ENCODE measurements at regions not wholly inside any gene's neighbourhood (a gene's known extent, or its start where the extent isn't known, plus 50 kb on each side); places are given as distances from the start of the nearest gene placed in this dataset.
"Not testable (repeated sequence)": the region's sequence is repeated elsewhere in the genome, so short reads cannot be mapped to it uniquely, and the experiment has no call there.

DNA sequence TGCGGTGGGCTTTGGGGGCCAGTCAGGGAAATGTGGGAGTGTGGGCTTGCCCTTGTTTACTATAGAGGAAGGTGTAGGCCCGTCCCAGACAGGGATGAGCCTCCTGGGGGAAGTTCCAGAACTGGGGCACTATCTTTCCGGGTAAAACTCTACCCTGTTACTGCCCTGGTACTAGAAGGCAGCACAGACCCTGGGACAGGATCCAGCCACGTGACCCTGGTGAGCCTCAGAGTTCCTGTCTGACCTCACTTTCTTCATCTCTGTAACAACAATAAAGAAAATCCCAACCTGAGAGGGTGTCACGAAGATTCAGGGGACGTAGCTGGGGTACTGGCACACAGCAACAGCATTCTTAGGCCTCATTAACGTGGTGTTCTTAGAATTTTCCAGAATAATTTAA lies 239.6 kb upstream of the FOXF1 start:
- Histone ChIP-seq H3K4me3 (ENCODE audit: low read length) (no peak overlapping the region), H3K27me3 (ENCODE audit: control insufficient read depth, insufficient read depth, low read length) (peaks cover 21% of the 10 kb centered on the region), H3K27ac (ENCODE audit: low read length) (no peak overlapping the region), H3K4me1 (ENCODE audit: control insufficient read depth, insufficient read depth, low read length) (no peaks in the 10 kb centered on the region), H3K9me3 (replicated peaks; ENCODE audit: control insufficient read depth, low read depth, low read length) (no peaks in the 10 kb centered on the region), H3K36me3 (ENCODE audit: control insufficient read depth, insufficient read depth, low read length) (no peaks in the 10 kb centered on the region)
- WGBS (ENCODE audit: insufficient coverage) = 42% methylated on average over 6 of the region's 7 CpGs
- DNase-seq = no peak

DNA sequence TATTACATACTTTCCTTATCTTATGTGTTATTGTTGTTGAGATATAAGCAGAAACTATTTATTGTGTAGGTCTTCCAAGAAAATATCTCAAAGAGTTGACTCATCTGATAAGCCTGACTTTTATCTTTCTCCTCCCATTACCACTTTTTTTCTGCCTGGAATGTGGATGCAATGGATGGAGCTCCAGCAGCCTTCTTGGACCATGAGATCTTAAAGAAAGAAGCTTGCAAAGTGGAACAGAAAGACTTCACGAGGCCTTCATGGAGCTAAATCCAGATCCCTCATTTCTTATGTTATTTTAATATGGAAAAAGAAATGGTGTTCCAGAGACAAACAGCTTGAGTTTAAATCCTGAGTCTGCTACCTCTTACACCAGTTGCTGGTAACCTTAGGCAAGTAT lies 237.6 kb upstream of the FOXF1 start:
- DNase-seq = no peak
- H3K27me3 ChIP-seq (ENCODE audit: control insufficient read depth, insufficient read depth, low read length) = peaks cover 27% of the 10 kb centered on the region
- no peak overlapping the region for H3K27ac ChIP-seq (ENCODE audit: low read length)
- no peaks in the 10 kb centered on the region for H3K9me3 ChIP-seq (replicated peaks; ENCODE audit: control insufficient read depth, low read depth, low read length)
- H3K4me1 ChIP-seq (ENCODE audit: control insufficient read depth, insufficient read depth, low read length) = no peaks in the 10 kb centered on the region
- H3K36me3 ChIP-seq (ENCODE audit: control insufficient read depth, insufficient read depth, low read length) = no peaks in the 10 kb centered on the region
- no peak overlapping the region for H3K4me3 ChIP-seq (ENCODE audit: low read length)
- no CpG with 5 or more reads among the region's 1 CpG for WGBS (ENCODE audit: insufficient coverage)

DNA sequence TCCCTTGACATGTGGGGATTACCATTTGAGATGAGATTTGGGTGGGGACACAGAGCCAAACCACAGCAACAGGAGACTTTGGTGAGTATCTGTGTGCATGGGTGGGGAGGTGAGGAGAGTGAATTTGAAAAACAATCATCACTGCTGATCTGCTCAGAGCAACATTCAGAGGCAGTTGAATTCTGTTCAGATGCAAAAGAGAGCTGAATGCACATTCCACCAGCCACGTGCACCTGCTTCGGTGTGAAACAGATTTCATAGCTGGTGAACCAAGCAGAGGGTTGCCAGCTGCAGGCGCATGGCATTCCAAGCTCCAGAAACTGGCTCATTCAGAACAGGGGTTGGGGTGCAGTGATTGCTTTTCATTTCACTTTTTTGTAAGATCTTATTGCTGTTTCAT lies 233.1 kb upstream of the FOXF1 start:
- 41% methylated on average over 3 of the region's 3 CpGs for WGBS (ENCODE audit: insufficient coverage)
- Histone ChIP-seq H3K4me1 (ENCODE audit: control insufficient read depth, insufficient read depth, low read length) (no peaks in the 10 kb centered on the region), H3K4me3 (ENCODE audit: low read length) (no peak overlapping the region), H3K27me3 (ENCODE audit: control insufficient read depth, insufficient read depth, low read length) (peaks cover 42% of the 10 kb centered on the region), H3K9me3 (replicated peaks; ENCODE audit: control insufficient read depth, low read depth, low read length) (no peaks in the 10 kb centered on the region), H3K27ac (ENCODE audit: low read length) (no peak overlapping the region), H3K36me3 (ENCODE audit: control insufficient read depth, insufficient read depth, low read length) (no peaks in the 10 kb centered on the region)
- no peak for DNase-seq

DNA sequence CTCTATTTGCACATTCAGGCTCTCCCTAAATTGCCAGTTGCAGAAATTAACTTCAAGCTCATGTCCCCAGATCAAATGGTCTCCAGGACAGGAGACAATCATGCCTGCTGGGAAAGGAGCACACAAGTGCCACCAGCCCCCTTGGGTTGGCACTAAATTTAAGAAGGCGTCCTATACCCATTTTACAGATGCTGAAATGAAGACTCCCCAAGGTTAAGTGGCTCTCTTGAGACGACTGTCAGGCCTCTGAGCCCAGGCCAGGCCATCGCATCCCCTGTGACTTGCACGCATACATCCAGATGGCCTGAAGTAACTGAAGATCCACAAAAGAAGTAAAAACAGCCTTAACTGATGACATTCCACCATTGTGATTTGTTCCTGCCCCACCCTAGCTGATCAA lies 232.5 kb upstream of the FOXF1 start:
- H3K4me3 ChIP-seq (ENCODE audit: low read length) = not testable (repeated sequence)
- WGBS (ENCODE audit: insufficient coverage) = no CpG with 5 or more reads among the region's 4 CpGs

DNA sequence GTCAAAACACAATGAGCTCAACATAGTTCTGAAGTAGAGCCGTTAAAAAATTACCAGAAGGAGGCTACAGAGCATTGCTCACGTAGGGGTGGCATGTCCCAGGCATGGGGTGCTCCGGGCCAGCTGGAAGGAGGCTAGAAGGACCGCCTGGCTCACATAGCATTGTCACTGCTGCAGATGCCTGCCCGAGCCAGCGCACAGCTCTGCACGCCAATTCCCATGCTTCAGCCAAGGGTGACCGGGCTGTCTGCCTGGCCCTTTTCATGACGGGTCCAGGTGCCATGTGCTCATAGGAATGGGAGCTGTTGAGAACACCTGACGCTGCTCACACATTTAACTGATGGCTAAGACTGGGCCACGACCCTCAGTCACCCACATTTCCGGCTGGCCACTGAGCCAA lies 228.9 kb upstream of the FOXF1 start:
- WGBS (ENCODE audit: insufficient coverage) = 69% methylated on average over 10 of the region's 12 CpGs
- Histone ChIP-seq H3K36me3 (ENCODE audit: control insufficient read depth, insufficient read depth, low read length) (no peaks in the 10 kb centered on the region), H3K9me3 (replicated peaks; ENCODE audit: control insufficient read depth, low read depth, low read length) (no peaks in the 10 kb centered on the region), H3K27ac (ENCODE audit: low read length) (no peak overlapping the region), H3K4me1 (ENCODE audit: control insufficient read depth, insufficient read depth, low read length) (no peaks in the 10 kb centered on the region), H3K4me3 (ENCODE audit: low read length) (no peak overlapping the region), H3K27me3 (ENCODE audit: control insufficient read depth, insufficient read depth, low read length) (peaks cover 60% of the 10 kb centered on the region)
- DNase-seq = no peak

More for the DNA sequence above, 232.5 kb upstream of the FOXF1 start:
- H3K27ac ChIP-seq (ENCODE audit: low read length); H3K4me1 ChIP-seq (ENCODE audit: control insufficient read depth, insufficient read depth, low read length); H3K9me3 ChIP-seq (replicated peaks; ENCODE audit: control insufficient read depth, low read depth, low read length); H3K36me3 ChIP-seq (ENCODE audit: control insufficient read depth, insufficient read depth, low read length); DNase-seq: not testable (repeated sequence)
- H3K27me3 ChIP-seq (ENCODE audit: control insufficient read depth, insufficient read depth, low read length) = peaks cover 44% of the 10 kb centered on the region

DNA sequence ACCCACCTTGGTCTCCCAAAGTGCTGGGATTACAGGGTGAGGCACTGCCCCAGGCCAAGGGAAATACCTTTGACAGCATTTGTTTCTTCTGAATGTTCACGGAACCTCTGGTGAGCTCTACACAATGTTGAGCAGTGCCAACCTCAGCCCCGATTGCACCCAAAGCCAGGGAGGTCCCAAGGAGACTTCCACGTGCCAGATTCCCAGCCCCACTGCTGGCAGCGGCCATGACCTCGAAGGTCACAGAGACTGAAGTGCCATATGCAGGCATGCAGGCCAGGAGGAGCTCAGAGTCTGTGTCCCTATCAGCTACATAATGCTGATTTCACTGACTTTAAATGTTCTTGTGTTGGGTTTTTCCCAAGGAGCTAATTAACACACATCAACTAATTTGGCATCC lies 226.4 kb upstream of the FOXF1 start:
- peaks cover 73% of the 10 kb centered on the region for H3K27me3 ChIP-seq (ENCODE audit: control insufficient read depth, insufficient read depth, low read length)
- no peaks in the 10 kb centered on the region for H3K4me1 ChIP-seq (ENCODE audit: control insufficient read depth, insufficient read depth, low read length)
- DNase-seq = no peak
- H3K4me3 ChIP-seq (ENCODE audit: low read length) = no peak overlapping the region
- H3K27ac ChIP-seq (ENCODE audit: low read length) = no peak overlapping the region
- no peaks in the 10 kb centered on the region for H3K9me3 ChIP-seq (replicated peaks; ENCODE audit: control insufficient read depth, low read depth, low read length)
- 40% methylated on average over 3 of the region's 5 CpGs for WGBS (ENCODE audit: insufficient coverage)
- H3K36me3 ChIP-seq (ENCODE audit: control insufficient read depth, insufficient read depth, low read length) = no peaks in the 10 kb centered on the region

DNA sequence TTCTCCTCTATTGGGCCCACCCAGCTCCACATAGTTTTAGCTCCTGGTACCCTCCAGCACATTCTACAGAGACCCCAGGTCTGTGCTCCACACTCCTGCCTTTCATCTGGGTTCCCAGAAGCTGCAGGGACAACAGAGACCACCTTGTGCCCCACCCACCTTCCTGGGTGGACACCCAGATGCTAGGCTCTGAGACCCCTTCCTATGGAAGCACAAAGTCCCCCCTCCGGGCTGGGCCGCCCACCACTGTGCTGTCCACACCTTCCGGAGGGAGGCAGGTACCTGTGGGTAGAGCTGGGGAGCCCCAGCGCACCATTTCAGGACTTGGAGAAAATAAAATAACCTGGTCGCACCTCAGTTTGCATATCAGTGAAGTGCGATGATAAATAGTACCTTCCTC lies 224.9 kb upstream of the FOXF1 start:
- Histone ChIP-seq H3K9me3 (replicated peaks; ENCODE audit: control insufficient read depth, low read depth, low read length) (no peaks in the 10 kb centered on the region), H3K36me3 (ENCODE audit: control insufficient read depth, insufficient read depth, low read length) (no peaks in the 10 kb centered on the region), H3K4me1 (ENCODE audit: control insufficient read depth, insufficient read depth, low read length) (no peaks in the 10 kb centered on the region), H3K27ac (ENCODE audit: low read length) (no peak overlapping the region), H3K27me3 (ENCODE audit: control insufficient read depth, insufficient read depth, low read length) (peaks cover 85% of the 10 kb centered on the region), H3K4me3 (ENCODE audit: low read length) (no peak overlapping the region)
- DNase-seq = no peak
- 55% methylated on average over 2 of the region's 6 CpGs for WGBS (ENCODE audit: insufficient coverage)

DNA sequence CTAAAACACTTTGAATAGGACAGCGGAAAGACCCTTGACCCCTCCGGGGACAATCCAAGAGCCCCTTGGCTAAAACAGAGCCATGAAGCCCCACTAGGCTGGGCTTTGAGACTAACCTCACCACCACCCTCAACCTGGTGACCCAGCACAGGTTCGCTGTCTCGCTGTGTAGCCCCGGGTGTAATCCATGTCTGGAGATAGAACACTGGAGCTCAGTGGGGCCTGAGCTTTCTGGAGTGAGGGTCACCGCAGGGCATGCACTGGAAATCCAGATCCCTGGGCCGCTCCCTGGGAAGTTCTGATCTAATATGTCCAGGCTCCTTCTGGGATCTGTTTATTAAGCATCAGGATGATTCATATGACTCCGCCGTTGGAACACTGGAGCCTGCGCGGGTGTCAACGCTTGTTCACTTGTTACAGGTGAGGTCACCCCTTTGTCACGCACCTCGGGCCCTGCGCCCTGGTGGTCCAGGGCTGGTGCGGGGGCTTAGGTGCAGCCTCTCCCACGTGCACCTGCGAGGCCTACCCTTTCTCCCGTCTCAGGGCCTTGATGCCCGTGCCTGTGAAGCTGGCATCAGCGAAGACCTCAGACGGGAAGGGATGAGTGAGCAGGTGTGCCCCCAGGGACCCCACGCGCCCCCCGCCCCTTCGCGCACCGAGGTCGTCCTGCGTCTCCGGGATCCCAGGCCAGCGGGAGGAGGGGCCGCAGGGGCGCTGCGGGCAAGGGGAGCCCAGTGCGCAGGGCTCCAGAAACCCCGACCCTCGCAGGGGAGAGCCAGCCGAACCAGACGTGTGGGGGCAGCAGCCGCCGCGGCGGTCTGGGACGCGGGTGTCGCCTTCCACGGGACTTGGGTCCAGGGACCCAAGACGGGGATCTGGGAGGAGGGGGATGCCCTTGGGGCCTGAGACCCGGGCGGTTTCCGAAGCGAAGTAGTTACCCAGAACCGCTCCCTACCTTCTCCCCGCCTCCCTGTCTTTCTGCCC lies 224.1 kb upstream of the FOXF1 start:
- H3K27me3 ChIP-seq (ENCODE audit: control insufficient read depth, insufficient read depth, low read length) = peaks cover 90% of the 10 kb centered on the region
- no peaks in the 10 kb centered on the region for H3K36me3 ChIP-seq (ENCODE audit: control insufficient read depth, insufficient read depth, low read length)
- DNase-seq = no peak
- no peak overlapping the region for H3K27ac ChIP-seq (ENCODE audit: low read length)
- no peaks in the 10 kb centered on the region for H3K9me3 ChIP-seq (replicated peaks; ENCODE audit: control insufficient read depth, low read depth, low read length)
- no peaks in the 10 kb centered on the region for H3K4me1 ChIP-seq (ENCODE audit: control insufficient read depth, insufficient read depth, low read length)
- H3K4me3 ChIP-seq (ENCODE audit: low read length) = no peak overlapping the region
- WGBS (ENCODE audit: insufficient coverage) = 8% methylated on average over 43 of the region's 55 CpGs

DNA sequence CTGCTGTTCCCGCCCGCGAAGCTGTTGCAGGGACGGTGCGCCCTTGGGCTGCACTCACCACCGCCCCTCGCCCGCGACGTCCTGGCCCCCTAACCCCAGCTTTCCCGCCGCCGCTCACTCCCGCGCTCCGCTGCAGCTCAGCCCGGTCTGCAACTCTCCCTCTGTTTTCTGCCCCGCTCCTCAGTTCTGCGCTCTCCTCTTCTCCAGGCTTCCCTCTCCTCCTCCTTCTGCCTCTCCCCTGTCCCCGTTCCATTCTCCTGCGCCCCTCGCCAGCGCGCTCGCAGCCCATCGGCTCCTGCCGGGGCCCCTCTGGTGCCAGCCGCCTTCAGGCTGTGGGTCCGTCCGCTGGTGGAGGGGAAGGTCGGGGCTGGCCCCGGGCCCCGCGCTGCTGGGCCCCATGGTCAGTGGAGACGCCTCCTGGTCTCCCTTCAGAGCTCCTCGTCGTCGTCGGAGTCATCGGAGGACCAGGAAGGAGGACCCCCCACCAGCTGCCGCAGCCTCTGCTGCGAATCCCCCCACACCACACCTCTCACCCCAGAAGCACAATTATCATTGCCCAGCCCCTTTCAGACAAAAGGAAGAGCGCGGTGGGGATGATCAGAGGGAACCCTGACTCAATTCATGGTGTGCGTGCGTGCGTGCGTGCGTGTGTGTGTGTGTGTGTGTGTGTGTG lies 223.2 kb upstream of the FOXF1 start:
- 0% methylated on average over 31 of the region's 49 CpGs for WGBS (ENCODE audit: insufficient coverage)

DNA sequence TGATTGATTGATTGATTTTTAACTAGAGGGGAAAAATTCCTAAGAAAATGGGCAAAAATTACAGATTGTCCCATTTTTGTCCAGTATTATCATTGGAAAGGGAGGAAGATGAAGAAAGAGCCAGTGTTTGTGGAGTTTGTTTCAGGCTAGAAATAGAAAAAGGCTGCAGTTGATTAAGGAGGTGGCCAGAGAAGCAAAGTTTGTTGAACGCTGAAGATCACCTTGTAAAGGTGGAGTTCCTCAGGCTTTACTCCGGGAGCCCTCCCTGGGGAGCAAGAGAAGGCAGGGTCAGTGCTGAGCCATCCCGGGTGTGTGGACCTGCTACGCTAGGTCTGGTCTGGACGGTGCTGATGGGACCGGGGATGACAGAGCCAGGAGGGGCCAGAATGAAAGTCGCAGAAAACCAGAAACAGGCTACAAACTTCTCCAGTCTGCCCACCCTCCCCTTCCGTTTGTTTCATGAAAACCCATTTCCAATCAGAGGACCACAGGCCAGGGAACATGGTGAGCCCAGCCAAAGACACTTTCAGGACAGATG lies 222.6 kb upstream of the FOXF1 start:
- WGBS (ENCODE audit: insufficient coverage) = 0% methylated on average over 3 of the region's 8 CpGs
- no peaks in the 10 kb centered on the region for H3K4me1 ChIP-seq (ENCODE audit: control insufficient read depth, insufficient read depth, low read length)
- H3K9me3 ChIP-seq (replicated peaks; ENCODE audit: control insufficient read depth, low read depth, low read length) = no peaks in the 10 kb centered on the region
- no peaks in the 10 kb centered on the region for H3K36me3 ChIP-seq (ENCODE audit: control insufficient read depth, insufficient read depth, low read length)
- no peak overlapping the region for H3K27ac ChIP-seq (ENCODE audit: low read length)
- H3K27me3 ChIP-seq (ENCODE audit: control insufficient read depth, insufficient read depth, low read length) = peaks cover 91% of the 10 kb centered on the region
- H3K4me3 ChIP-seq (ENCODE audit: low read length) = no peak overlapping the region
- DNase-seq = no peak

More for the DNA sequence above, 223.2 kb upstream of the FOXF1 start:
- H3K4me1 ChIP-seq (ENCODE audit: control insufficient read depth, insufficient read depth, low read length) = no peaks in the 10 kb centered on the region
- no peaks in the 10 kb centered on the region for H3K9me3 ChIP-seq (replicated peaks; ENCODE audit: control insufficient read depth, low read depth, low read length)
- H3K4me3 ChIP-seq (ENCODE audit: low read length) = no peak overlapping the region
- H3K27me3 ChIP-seq (ENCODE audit: control insufficient read depth, insufficient read depth, low read length) = peaks cover 90% of the 10 kb centered on the region
- H3K36me3 ChIP-seq (ENCODE audit: control insufficient read depth, insufficient read depth, low read length) = no peaks in the 10 kb centered on the region
- no peak for DNase-seq
- H3K27ac ChIP-seq (ENCODE audit: low read length) = no peak overlapping the region

Data from muscle of leg (tissue), 3 donors.